GM21576 (cell line): ENCODE measurements at regions not wholly inside any gene's neighbourhood (a gene's known extent, or its start where the extent isn't known, plus 50 kb on each side); places are given as distances from the start of the nearest gene placed in this dataset.

Source experiments
- ATAC-seq: cut with Tn5 transposase; IDR thresholded peaks from one replicate; pipeline ENCODE4 v1.9.1; 2021; ENCODE audit warnings: mild to moderate bottlenecking, moderate library complexity; ENCODE audit not compliant: unreplicated experiment

DNA sequence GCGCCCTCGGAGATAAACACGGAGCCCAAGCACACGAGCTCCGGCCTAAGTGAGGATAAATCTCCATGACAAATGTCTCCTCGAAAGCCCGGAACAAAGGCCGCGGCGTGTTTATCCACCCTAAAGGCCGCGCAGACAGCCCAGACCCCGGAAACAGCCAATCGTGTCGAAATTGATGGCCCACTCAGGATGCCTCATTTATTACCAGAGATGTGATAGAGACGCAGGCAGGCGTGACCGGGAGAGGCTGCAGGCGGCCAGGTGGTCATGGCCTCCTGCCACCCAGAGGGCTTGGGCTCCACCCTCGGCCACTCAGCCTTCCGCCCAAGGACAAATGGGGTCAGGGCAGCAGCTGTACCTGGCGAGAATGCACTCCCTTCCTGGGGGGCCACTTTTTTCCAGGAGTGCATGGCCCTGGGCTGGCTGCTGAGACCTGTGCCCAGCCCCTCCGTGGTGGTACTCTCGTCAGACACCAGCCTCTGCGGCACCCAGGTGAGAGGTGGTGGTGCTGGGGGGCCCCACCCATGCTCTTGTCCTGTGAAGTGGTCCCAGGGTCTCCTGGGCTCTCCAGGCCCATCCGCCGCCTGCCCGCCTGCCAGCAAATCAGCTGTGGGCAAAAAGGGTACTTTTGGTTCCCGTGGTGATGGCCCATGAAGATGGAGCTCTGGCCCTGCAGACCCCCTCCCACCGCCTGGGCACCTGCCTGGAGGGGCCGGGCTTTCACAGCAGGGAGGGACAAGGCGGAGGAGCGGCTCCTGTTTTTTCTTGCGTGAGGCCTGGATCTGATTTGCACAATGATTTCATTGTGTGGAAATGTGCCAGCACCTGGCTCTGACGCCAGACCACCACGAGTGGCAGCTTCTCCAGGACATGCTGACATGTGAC is 211.5 kb upstream of the C14orf180 start:
- ATAC-seq: no peak

- no peak for ATAC-seq
These were observed 210.8 kb upstream of the C14orf180 start for GRCh38 chr14:104368751-104369100.

GRCh38 chr14:104369208-104369607 is 210.4 kb upstream of the C14orf180 start:
- no peak for ATAC-seq

- no peak for ATAC-seq
These were observed 209.2 kb upstream of the C14orf180 start for GRCh38 chr14:104370256-104370870.

DNA sequence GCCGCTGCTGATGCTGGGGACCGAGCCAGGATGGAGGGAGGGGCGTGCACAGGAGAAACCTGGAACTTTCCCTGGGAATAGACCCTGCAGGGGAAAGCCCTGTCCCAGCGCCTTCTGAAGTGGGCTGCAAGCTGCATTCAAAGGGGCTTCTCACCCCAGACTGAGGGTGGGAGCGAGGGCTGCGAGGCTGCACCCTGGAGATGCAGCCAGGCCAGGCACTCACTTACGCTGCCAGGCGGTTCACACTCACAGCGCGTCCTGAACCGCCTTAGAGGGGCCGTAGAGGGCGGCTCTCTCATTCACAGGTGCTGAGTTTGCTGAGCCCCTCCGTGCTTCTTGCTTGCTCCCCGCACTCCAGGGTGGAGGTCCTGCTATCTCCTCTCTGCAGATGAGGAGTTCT is 208.5 kb upstream of the C14orf180 start:
- no peak for ATAC-seq

- ATAC-seq: no peak
These were observed 207.6 kb upstream of the C14orf180 start for GRCh38 chr14:104371917-104372316.

- ATAC-seq: no peak
These were observed 207.0 kb upstream of the C14orf180 start for GRCh38 chr14:104372390-104373054.

DNA sequence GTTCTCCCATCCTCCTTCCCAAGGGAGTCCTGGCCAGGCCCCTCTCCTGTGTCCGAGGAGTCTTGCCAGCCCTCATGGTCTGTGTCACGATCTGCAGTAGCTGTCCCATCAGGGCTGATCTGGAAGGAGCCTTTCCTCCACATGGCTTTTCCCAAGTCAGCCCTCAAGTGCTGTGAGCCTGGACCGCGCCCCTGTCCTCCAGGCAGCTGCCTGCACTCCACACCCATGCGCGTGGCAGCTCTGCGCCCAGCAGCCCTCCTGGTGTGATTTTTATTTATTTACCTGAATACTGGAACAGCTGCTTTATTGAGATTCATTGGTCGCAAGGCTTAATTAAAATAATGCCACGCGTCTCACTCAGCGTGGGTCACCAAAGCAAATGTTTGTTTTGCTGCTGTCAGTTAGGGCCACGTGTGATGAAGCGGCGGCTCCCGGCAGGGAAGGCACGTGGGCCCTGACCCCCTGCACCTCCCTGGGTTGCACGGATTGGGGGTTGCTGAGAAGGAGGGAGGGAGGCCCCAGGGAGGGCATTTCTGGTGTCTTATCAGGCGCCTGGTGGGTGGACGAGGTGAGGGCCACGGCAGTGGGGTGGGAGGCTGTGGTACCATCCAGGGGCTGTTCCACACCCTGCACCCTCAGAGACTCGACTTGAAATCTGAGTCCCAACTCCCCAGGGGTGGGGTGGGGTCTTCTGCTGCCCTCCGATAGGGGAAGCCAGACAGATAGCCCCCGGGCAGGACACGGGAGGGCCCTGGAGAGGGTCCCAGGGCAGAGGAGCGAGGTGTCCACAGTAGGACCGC is 206.3 kb upstream of the C14orf180 start:
- no peak for ATAC-seq

GRCh38 chr14:104373855-104374717 is 205.5 kb upstream of the C14orf180 start:
- ATAC-seq: no peak

DNA sequence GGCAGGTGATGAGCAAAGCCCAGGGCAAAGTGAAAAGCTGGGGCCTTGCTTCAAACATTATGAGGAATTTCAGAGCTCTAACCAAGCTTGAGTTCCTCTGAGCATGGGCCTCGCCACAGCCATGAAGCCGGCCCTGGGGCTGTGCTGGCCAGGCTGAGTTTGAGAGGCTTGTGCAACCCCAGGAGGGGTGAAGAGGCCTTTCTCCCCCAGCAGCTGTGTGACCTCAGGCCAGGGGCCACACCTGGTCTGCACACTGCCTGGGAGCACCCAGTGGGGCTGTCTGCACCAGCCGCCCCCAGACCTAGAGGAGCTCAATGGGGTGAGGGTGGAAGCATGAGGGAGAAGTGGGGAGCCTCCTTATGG is 204.9 kb upstream of the C14orf180 start:
- ATAC-seq: no peak

DNA sequence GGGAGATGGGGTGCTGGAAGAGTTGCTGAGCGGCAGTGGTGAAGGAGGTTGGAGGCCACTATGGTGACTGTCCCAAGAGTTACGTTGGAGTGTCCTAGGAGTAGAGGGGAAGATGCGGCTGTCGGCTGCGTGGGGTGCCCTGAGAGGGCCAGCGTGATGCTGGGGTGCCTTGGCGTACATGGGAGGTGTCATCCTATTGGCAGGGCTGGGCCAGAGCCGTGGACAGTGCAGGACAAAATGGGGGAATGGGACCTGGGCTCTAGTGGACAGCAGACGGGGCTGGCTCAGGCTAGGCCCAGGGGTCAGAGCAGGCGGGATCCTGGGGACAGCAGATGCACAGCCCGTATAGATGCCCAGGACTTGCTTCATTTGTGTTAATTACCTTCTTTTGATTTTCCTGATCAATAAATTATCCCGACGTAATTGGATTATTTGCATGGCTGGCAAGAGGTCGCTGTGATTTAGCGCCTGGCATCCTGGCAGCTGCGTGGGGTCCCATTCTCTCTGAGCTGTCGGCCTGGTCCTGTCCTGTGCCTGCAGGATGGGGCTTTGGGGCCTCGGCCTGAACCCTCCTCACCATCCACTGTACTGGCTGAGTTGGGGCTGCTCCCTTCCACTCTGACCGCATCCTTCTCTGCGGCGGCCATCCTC is 203.9 kb upstream of the C14orf180 start:
- no peak for ATAC-seq

DNA sequence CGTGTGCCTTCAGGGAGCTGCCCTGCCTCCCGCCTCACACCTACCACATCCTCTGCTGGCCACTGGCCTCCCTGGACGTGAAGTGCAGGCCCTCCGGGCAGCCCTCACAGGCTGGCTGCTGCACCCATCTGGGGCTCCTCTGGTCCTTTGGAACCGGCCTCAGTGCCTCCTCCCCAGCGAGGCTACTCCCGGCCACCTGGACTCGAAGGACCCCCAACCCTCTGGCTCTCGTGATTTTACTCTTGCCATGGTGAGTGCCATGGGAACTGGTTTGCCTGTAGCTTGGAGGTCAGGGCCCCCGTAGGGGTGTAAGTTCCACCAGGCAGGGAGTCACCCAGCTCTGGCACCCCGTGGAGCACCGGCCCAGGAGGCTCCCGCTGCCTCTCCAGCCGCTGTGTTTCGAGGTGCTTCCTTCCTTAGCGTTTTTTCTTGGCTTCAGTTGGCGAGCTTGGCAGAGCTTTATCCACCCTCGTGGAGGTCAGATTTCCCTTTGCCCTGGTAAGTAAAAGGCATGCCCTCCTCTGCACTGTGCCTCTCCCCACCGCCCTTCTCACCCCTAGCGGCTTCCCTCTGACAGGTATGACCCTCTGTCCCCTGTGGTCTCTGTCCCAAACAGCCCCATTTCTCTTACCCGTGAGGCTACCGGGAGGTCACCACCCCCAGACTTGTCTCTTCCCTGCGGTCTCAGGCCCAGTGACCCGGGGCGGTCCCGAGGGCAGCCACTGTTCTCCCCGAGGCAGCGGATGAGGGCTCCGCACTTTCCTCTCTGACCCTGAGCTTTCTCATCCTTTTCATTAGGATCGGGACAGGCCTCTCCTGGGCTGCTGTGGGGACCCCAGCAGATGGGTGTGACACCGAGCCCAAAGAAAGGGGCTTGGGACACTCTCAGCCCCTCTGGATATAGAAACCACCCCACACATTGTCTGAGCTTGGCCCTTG is 203.1 kb upstream of the C14orf180 start:
- ATAC-seq: no peak

DNA sequence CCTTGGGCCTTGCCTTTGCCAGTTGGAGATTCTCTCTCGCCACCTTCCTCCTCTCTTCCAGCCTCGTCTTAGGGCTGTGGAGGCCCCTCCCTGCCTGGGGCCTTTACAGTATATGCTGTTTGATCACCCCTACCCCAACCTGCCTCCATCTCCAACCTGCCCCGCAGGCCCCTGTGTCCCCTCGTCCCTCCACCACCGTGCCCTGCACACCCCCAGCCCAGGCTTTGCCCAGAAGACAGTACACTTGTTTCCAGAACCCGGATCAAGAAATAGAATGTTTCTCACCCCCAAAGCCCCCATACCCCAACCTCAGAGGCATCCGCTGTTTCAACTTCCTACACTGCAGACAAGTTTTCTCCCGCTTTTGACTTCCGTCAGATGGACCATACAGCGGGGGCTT is 202.3 kb upstream of the C14orf180 start:
- ATAC-seq: no peak

DNA sequence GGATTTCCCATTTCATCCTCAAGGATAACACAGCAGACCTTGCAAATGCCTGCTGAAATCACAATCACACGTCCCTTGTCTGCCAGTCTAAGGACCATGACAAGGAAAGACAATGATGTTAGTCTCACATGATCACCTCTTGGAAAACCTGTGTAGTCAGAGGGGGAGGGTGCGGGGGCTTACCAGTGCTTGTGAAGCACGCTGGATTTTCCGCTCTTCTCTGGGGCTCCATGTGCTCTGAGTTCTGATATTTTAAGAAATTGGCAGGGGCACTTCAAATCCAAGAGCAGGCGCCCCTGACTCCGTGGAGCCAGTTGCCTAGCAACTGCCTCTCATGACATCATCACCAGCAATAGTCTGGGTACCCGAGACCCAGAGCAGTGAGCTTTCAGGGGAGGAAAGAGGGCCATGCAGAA is 200.9 kb upstream of the C14orf180 start:
- ATAC-seq: no peak

DNA sequence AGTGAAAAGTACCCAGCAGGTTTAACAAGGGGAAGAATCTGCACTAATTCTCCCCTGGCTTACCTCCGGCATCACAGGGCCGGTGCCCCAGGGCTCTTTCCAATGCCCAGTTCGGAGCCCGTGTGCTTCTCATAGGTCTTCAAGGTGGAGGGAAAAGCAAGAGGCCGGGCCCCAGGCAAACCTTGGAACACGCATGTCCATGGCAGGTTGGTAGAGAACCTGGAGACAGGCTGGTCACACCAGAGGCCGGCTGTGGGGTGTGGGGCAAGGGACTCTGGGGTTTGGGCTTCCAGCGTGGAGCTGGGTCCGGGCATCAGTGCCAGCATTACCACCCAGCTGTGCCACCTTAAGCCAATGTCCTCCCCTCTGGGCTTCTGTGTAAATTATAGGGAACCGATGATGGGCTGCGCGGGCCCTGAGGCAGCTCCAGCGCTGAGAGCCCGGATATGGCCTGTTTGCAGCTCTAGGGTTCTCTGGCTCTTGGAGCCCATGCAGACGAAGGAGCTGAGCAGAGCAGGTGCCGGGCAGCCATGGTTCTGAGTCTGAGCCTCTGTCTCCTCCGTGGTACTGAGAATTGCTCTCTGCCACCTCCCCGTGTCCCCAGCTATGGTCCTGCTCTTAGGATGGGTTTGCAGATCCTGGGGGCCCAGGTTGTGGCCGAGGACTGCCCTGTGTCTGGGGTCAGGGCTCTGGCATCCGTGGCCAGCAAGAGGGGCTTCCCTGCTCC is 197.0 kb upstream of the C14orf180 start:
- ATAC-seq: no peak

DNA sequence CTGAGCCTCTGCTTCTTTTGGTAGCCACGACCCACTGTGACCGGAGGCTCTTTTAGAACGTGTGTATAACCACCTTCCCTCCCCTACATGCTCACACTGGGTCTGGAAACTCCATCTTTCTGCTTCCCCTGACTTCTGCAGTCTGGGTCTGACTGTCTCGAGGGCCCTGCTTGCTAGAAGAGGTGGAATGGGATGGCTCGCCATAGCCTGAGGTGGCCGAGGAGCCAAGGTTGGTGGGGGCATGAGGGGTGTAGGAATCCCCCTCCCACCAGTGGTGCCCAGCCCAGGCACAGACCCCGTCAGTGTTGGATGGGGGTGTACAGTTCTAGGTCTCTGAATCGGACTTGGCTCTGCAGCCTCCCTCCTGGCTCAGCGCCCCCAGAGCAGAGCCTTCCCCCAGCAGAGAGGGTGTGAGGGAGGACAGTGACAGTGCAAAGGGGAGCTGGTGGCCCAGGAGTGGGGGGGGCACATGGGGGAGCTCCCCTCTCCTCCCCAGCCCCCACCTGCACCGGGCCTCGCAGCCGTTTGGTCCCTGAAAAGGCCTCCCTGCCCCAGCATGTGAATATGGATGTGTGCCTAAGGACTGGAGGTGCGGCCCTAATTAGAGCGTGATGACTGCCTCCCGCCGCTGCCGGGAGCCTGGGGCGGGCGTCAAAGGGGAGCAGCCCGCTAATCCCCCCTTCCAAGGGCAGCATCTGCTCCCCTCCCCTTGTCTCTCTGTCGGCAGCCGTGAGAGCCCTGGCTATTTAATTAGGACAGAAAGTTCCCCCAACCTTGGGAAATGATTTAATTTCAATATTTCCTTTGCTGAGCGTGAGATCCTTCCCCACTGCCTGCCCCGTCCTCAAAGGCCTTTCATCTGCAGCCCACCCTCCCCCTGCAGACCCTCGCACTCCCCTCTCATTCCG is 196.2 kb upstream of the C14orf180 start:
- ATAC-seq: no peak
